HUES64 (cell line): ENCODE measurements at regions not wholly inside any gene's neighbourhood (a gene's known extent, or its start where the extent isn't known, plus 50 kb on each side); places are given as distances from the start of the nearest gene placed in this dataset.

Source experiments
- H3K27ac ChIP-seq: 2 replicates; pipeline ENCODE4 v1.7.0; 2013; ENCODE audit warnings: low read depth, low read length, inconsistent platforms
- H3K27me3 ChIP-seq: 2 replicates; pipeline ENCODE4 v1.6.1; 2013; ENCODE audit warnings: mild to moderate bottlenecking, low read length; ENCODE audit not compliant: insufficient read depth
- H3K36me3 ChIP-seq: 2 replicates; pipeline ENCODE4 v1.6.1; 2013; ENCODE audit warnings: mild to moderate bottlenecking, low read length; ENCODE audit not compliant: insufficient read depth
- H3K4me1 ChIP-seq: 2 replicates; pipeline ENCODE4 v1.6.1; 2013; ENCODE audit warnings: mild to moderate bottlenecking, low read length, moderate library complexity; ENCODE audit not compliant: insufficient read depth
- H3K4me3 ChIP-seq: 2 replicates; pipeline ENCODE4 v1.5.1; 2013; ENCODE audit warnings: mild to moderate bottlenecking, low read length, moderate library complexity
- H3K9ac ChIP-seq: 2 replicates; pipeline ENCODE4 v1.6.1; 2013; ENCODE audit warnings: mild to moderate bottlenecking, low read depth, low read length
- H3K9me3 ChIP-seq: 2 replicates; pipeline ENCODE4 v1.6.1; 2013; ENCODE audit warnings: low read depth, low read length; ENCODE audit not compliant: insufficient read depth
- WGBS: fragments of 150-250, 120-280 bp; methylation state at CpG from one replicate; pipeline ENCODE4 v1.1.7; 2013; ENCODE audit warnings: missing lambda C conversion rate; 5-methylcytosine and 5-hydroxymethylcytosine counted together

DNA sequence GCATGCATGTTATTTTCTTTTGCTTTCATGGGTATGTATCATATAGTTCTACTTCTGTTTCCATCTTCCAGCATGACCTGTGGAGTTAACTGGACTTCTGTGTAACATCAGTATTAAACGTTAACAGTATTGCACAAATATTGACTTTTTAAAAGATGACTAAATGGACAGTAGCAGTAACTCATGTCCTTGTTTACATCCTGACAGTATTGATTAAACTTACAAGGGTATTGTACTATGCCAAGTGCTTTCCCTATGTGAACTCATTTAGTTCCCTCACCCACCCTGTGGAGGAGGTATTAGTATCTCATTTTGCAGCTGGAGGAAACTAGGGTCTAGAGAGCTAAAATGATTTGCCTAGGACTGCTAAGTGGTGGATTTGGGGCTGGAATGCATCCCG lies 128.7 kb upstream of the SLC10A2 start:
- H3K36me3 ChIP-seq: no peaks in the 10 kb centered on the region
- no peak overlapping the region for H3K9ac ChIP-seq
- no peak overlapping the region for H3K27ac ChIP-seq
- no peaks in the 10 kb centered on the region for H3K4me1 ChIP-seq
- peaks cover 14% of the 10 kb centered on the region for H3K9me3 ChIP-seq
- H3K4me3 ChIP-seq: no peak overlapping the region
- WGBS: 96% methylated on average over 2 of the region's 2 CpGs
- H3K27me3 ChIP-seq: no peaks in the 10 kb centered on the region

DNA sequence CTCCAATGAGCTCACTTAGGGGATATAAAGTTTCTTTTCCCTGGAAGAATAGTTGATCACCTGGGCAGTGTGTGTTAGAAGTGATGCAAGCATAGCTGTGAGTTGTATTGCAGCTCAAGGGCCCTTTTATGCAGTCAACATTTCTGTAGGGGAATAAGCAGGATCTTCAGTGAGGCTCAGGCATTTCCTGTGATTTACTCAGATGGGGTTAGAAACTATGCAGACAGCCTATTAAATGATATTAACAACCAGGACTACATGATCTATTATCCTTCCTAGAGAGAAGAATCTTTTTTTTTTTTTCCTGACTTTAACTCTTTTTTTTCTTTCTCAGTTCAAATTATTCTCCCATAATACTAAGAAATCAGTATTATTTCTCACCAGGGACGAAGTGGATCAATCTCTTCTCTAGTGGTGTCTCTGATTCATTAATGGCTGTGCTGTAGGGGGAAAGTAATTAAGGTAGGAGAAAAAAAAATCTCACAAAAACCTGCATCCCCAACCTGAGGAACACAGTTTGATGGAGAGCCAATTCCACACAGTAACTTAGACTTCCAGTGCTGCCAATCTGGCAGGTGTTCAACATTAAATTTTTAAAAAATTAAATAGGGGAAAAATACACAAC lies 126.4 kb upstream of the SLC10A2 start:
- H3K9ac ChIP-seq: no peak overlapping the region
- H3K27ac ChIP-seq: no peak overlapping the region
- H3K27me3 ChIP-seq: no peaks in the 10 kb centered on the region
- 100% methylated on average over 1 of the region's 1 CpG for WGBS
- peaks cover 3% of the 10 kb centered on the region; the same call in 1 of the 2 replicates for H3K4me1 ChIP-seq
- H3K36me3 ChIP-seq: no peaks in the 10 kb centered on the region
- H3K9me3 ChIP-seq: no peaks in the 10 kb centered on the region
- H3K4me3 ChIP-seq: no peak overlapping the region

GRCh38 chr13:103190841-103191240 lies 124.6 kb upstream of the SLC10A2 start:
- Histone ChIP-seq H3K27ac (no peak overlapping the region), H3K27me3 (no peaks in the 10 kb centered on the region), H3K9me3 (no peaks in the 10 kb centered on the region), H3K9ac (no peak overlapping the region), H3K4me1 (peaks cover 7% of the 10 kb centered on the region), H3K4me3 (no peak overlapping the region), H3K36me3 (no peaks in the 10 kb centered on the region)
- no CpG with 5 or more reads among the region's 1 CpG for WGBS

DNA sequence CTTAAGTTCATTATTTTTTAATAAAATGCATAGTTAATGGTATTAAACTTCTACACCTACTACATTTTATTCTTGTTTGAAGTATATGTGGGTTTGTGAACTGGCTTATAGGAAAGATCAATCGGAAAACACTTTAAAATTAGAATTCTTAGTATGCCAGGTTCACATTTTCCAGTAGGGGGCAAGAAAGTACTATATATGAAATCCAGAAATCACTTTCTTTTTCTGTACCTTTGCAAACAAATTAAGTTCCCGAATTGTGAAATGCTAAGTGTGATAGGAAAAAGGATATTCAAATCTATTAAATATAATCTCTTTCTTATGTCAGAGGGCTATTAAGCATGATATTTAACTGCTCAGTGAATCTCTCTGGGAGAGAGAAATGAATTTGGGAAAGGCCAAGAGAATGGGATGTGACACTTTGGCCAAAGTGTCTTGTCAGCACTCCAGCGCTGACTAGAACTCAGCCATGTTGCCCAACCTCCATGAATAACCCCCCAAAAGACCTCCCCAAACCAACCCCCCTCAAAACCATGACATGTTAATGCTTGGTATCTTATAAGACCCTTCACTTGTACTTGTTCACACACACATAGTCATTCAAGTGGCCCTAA lies 122.6 kb upstream of the SLC10A2 start:
- H3K9me3 ChIP-seq: no peaks in the 10 kb centered on the region
- peaks cover 7% of the 10 kb centered on the region for H3K4me1 ChIP-seq
- no peaks in the 10 kb centered on the region for H3K36me3 ChIP-seq
- H3K27me3 ChIP-seq: no peaks in the 10 kb centered on the region
- H3K9ac ChIP-seq: no peak overlapping the region
- no peak overlapping the region for H3K4me3 ChIP-seq
- H3K27ac ChIP-seq: no peak overlapping the region
- 95% methylated on average over 1 of the region's 3 CpGs for WGBS

- Histone ChIP-seq H3K9me3 (no peaks in the 10 kb centered on the region), H3K27me3 (no peaks in the 10 kb centered on the region), H3K9ac (no peak overlapping the region), H3K4me3 (no peak overlapping the region), H3K4me1 (peaks cover 7% of the 10 kb centered on the region), H3K27ac (no peak overlapping the region; the same call in 1 of the 2 replicates), H3K36me3 (no peaks in the 10 kb centered on the region)
- WGBS: 94% methylated on average over 10 of the region's 10 CpGs
Measured at GRCh38 chr13:103187721-103188156, 121.5 kb upstream of the SLC10A2 start.

- Histone ChIP-seq H3K9me3 (no peaks in the 10 kb centered on the region), H3K4me1 (peaks cover 7% of the 10 kb centered on the region), H3K27ac (no peak overlapping the region), H3K36me3 (no peaks in the 10 kb centered on the region), H3K9ac (no peak overlapping the region), H3K27me3 (no peaks in the 10 kb centered on the region), H3K4me3 (no peak overlapping the region)
- over 99% methylated on average over 2 of the region's 2 CpGs for WGBS
Measured at GRCh38 chr13:103184413-103184812, 118.2 kb upstream of the SLC10A2 start.

- Histone ChIP-seq H3K27ac (no peak overlapping the region), H3K36me3 (no peaks in the 10 kb centered on the region), H3K9me3 (no peaks in the 10 kb centered on the region), H3K27me3 (no peaks in the 10 kb centered on the region), H3K4me3 (no peak overlapping the region), H3K4me1 (no peaks in the 10 kb centered on the region), H3K9ac (no peak overlapping the region)
- WGBS: 94% methylated on average over 9 of the region's 10 CpGs
Measured at GRCh38 chr13:103178986-103179943, 113.0 kb upstream of the SLC10A2 start.

DNA sequence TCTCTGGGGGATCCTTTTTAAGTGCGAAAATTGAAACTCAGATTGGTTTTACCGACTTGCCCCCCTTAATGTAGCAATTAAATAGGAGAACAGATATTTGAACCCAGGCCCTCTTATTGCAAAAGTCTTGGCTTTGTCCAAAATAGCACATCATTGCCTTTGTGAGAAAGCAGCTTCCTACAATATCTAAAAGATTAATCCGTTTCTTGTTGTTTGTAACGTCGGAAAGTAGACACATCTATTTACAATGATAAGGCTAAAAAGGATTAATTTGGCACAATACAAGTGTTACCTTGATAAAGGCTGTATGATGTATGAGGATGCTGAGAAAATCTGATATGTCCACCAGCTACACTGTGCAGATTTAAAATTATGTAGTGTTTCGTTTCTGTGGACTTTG lies 108.7 kb upstream of the SLC10A2 start:
- Histone ChIP-seq H3K27ac (no peak overlapping the region), H3K9ac (no peak overlapping the region), H3K4me3 (no peak overlapping the region), H3K27me3 (no peaks in the 10 kb centered on the region), H3K36me3 (no peaks in the 10 kb centered on the region), H3K9me3 (no peaks in the 10 kb centered on the region), H3K4me1 (no peaks in the 10 kb centered on the region)
- 96% methylated on average over 6 of the region's 6 CpGs for WGBS

DNA sequence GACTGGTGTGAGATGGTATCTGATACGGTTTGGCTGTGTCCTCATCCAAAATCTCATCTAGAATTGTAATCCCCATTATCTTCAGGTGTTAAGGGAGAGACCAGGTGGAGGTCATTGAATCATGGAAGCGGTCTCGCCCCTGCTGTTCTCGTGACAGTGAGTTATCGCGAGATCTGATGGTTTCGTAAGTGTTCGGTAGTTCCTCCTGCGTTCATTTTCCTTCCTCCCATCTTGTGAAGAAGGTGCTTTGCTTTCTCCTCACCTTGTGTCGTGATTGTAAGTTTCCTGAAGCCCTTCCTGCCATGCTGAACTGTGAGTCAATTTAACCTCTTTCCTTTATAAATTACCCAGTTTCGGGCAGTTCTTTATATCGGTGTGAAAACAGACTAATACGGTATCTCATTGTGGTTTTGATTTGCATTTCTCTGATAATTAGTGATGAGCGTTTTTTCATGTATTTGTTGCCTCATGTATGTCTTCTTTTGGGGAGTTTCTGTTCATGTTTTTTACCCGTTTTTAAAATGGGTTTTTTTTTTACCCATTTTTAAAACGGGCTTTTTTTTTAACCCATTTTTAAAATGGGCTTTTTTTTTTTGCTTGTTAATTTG lies 102.8 kb upstream of the SLC10A2 start:
- WGBS: 97% methylated on average over 14 of the region's 16 CpGs

DNA sequence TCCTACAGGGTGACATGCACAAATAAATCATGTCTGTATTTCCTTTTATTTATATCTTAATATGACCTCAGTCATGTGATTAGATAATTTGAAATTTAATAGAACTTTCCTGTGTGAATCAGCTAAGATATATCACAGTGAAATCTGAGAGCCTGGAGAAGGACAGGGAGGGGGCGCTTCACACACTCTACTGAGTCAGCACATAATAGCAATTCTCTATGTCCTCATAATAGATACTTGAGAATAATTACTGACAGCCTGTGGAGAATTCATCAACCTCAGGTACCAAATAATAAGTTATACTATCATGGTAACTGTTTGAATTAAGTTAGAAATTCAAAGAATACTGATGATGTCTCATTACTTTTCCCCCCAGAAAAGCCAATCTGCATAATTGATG lies 98.0 kb upstream of the SLC10A2 start:
- H3K4me3 ChIP-seq: no peak overlapping the region
- H3K27ac ChIP-seq: no peak overlapping the region
- H3K36me3 ChIP-seq: no peaks in the 10 kb centered on the region
- H3K4me1 ChIP-seq: peaks cover 8% of the 10 kb centered on the region; the same call in 1 of the 2 replicates
- no peak overlapping the region for H3K9ac ChIP-seq
- no peaks in the 10 kb centered on the region for H3K27me3 ChIP-seq
- H3K9me3 ChIP-seq: no peaks in the 10 kb centered on the region
- no CpG with 5 or more reads among the region's 1 CpG for WGBS

More for the DNA sequence above, 102.8 kb upstream of the SLC10A2 start:
- Histone ChIP-seq H3K4me1 (peaks cover 8% of the 10 kb centered on the region; the same call in 1 of the 2 replicates), H3K36me3 (no peaks in the 10 kb centered on the region), H3K9me3 (no peaks in the 10 kb centered on the region), H3K27ac (no peak overlapping the region), H3K9ac (no peak overlapping the region), H3K4me3 (no peak overlapping the region), H3K27me3 (no peaks in the 10 kb centered on the region)

GRCh38 chr13:103161476-103161875 lies 95.3 kb upstream of the SLC10A2 start:
- Histone ChIP-seq H3K4me1 (peaks cover 8% of the 10 kb centered on the region; the same call in 1 of the 2 replicates), H3K9me3 (no peaks in the 10 kb centered on the region), H3K27ac (no peak overlapping the region), H3K36me3 (no peaks in the 10 kb centered on the region), H3K4me3 (no peak overlapping the region), H3K27me3 (no peaks in the 10 kb centered on the region), H3K9ac (no peak overlapping the region)
- WGBS: 96% methylated on average over 3 of the region's 3 CpGs
